ENCODE measurements at regions not wholly inside any gene's neighbourhood (a gene's known extent, or its start where the extent isn't known, plus 50 kb on each side); places are given as distances from the start of the nearest gene placed in this dataset.

- Histone ChIP-seq H3K27me3 (ENCODE audit: insufficient read depth in 3 of 3, low read length in 2 of 3) (no peaks in the 10 kb centered on the region), H3K4me3 (no peak overlapping the region), H3K4me1 (no peaks in the 10 kb centered on the region), H3K36me3 (ENCODE audit: insufficient read depth in 1 of 2, low read depth in 1 of 2) (no peaks in the 10 kb centered on the region), H3K27ac (no peak overlapping the region), H3K9me3 (no peaks in the 10 kb centered on the region)
- DNase-seq (no peak), ATAC-seq (no peak)
- WGBS, 3 donors: 87 to 94% (median 93%) methylated on average over 5 of the region's 5 CpGs
- no peak for TF ChIP-seq CTCF (IDR thresholded peaks at IDR 0.05)
- intact Hi-C loops (cut with DNase I): no loop called here
Measured at GRCh38 chr10:84588426-84588825, 260.0 kb downstream of the CCSER2 start.

- no peaks in the 10 kb centered on the region for H3K4me1 ChIP-seq
Measured at GRCh38 chr10:84588971-84589370, 260.6 kb downstream of the CCSER2 start.

GRCh38 chr10:84589526-84590205, 261.3 kb downstream of the CCSER2 start:
- Histone ChIP-seq H3K4me3 (no peak overlapping the region), H3K27ac (no peak overlapping the region), H3K36me3 (ENCODE audit: insufficient read depth in 1 of 2, low read depth in 1 of 2) (no peaks in the 10 kb centered on the region), H3K9me3 (no peaks in the 10 kb centered on the region), H3K4me1 (no peaks in the 10 kb centered on the region), H3K27me3 (ENCODE audit: insufficient read depth in 3 of 3, low read length in 2 of 3) (no peaks in the 10 kb centered on the region)
- ATAC-seq (no peak), DNase-seq (no peak)
- WGBS, 3 donors: 73 to 84% (median 78%) methylated on average over 4 of the region's 4 CpGs
- TF ChIP-seq CTCF (IDR thresholded peaks at IDR 0.05): no peak
- intact Hi-C loops (cut with DNase I): no loop called here

More at GRCh38 chr10:84588971-84589370, 260.6 kb downstream of the CCSER2 start:
- DNase-seq (no peak), ATAC-seq (no peak)
- no peak for TF ChIP-seq CTCF (IDR thresholded peaks at IDR 0.05)
- Histone ChIP-seq H3K9me3 (no peaks in the 10 kb centered on the region), H3K36me3 (ENCODE audit: insufficient read depth in 1 of 2, low read depth in 1 of 2) (no peaks in the 10 kb centered on the region), H3K27me3 (ENCODE audit: insufficient read depth in 3 of 3, low read length in 2 of 3) (no peaks in the 10 kb centered on the region), H3K4me3 (no peak overlapping the region), H3K27ac (no peak overlapping the region)
- 63 to 70% (median 63%) methylated on average over 2 of the region's 2 CpGs for WGBS, 3 donors
- intact Hi-C loops (cut with DNase I): no loop called here

- Histone ChIP-seq H3K4me1 (no peaks in the 10 kb centered on the region), H3K27ac (no peak overlapping the region), H3K4me3 (no peak overlapping the region), H3K27me3 (ENCODE audit: insufficient read depth in 3 of 3, low read length in 2 of 3) (no peaks in the 10 kb centered on the region), H3K9me3 (no peaks in the 10 kb centered on the region), H3K36me3 (ENCODE audit: insufficient read depth in 1 of 2, low read depth in 1 of 2) (no peaks in the 10 kb centered on the region)
- WGBS, 3 donors: 38 to 58% (median 41%) methylated on average over 14 of the region's 14 CpGs
- intact Hi-C loops (cut with DNase I): no loop called here
- DNase-seq (no peak), ATAC-seq (no peak)
- no peak for TF ChIP-seq CTCF (IDR thresholded peaks at IDR 0.05)
Measured at GRCh38 chr10:84590327-84591193, 262.2 kb downstream of the CCSER2 start.

All from psoas muscle (tissue), 7 donors.